ENCODE measurements at regions not wholly inside any gene's neighbourhood (a gene's known extent, or its start where the extent isn't known, plus 50 kb on each side); places are given as distances from the start of the nearest gene placed in this dataset.

GRCh38 chr12:85569261-85569660 lies 266.9 kb downstream of the RASSF9 start:
- TF ChIP-seq CTCF (conservative IDR thresholded peaks at IDR 0.05) (no peak), ZFX (IDR thresholded peaks at IDR 0.05) (no peak)

Data from C4-2B (cell line).